ENCODE measurements at regions not wholly inside any gene's neighbourhood (a gene's known extent, or its start where the extent isn't known, plus 50 kb on each side); places are given as distances from the start of the nearest gene placed in this dataset.
A peak's percentile ranks its signal among the peaks of the same experiment; 100 is the strongest.
"Not testable (repeated sequence)": the region's sequence is repeated elsewhere in the genome, so short reads cannot be mapped to it uniquely, and the experiment has no call there.

GRCh38 chr18:57913686-57914085 lies 110.6 kb upstream of the ATP8B1 start:
- DNase-seq: no peak

- DNase-seq: no peak
Measured at GRCh38 chr18:57910817-57911216, 107.7 kb upstream of the ATP8B1 start.

- DNase-seq: no peak
Measured at GRCh38 chr18:57910134-57910533, 107.0 kb upstream of the ATP8B1 start.

GRCh38 chr18:57909620-57910019 lies 106.5 kb upstream of the ATP8B1 start:
- no peak for DNase-seq

GRCh38 chr18:57908092-57908491 lies 105.0 kb upstream of the ATP8B1 start:
- no peak for DNase-seq

- no peak for DNase-seq
Measured at GRCh38 chr18:57907550-57907949, 104.4 kb upstream of the ATP8B1 start.

- no peak for DNase-seq
Measured at GRCh38 chr18:57906852-57907251, 103.7 kb upstream of the ATP8B1 start.

GRCh38 chr18:57904535-57904934 lies 101.4 kb upstream of the ATP8B1 start:
- DNase-seq: no peak

- no peak for DNase-seq
Measured at GRCh38 chr18:57902721-57903120, 99.6 kb upstream of the ATP8B1 start.

- no peak for DNase-seq
Measured at GRCh38 chr18:57901825-57902589, 98.9 kb upstream of the ATP8B1 start.

GRCh38 chr18:57900906-57901435 lies 97.9 kb upstream of the ATP8B1 start:
- DNase-seq: no peak

- DNase-seq: no peak
Measured at GRCh38 chr18:57898506-57899124, 95.5 kb upstream of the ATP8B1 start.

- DNase-seq: no peak
Measured at GRCh38 chr18:57895182-57895581, 92.1 kb upstream of the ATP8B1 start.

- no peak for DNase-seq
Measured at GRCh38 chr18:57891707-57892391, 88.7 kb upstream of the ATP8B1 start.

- DNase-seq: no peak
Measured at GRCh38 chr18:57890266-57890665, 87.2 kb upstream of the ATP8B1 start.

GRCh38 chr18:57889841-57890240 lies 86.7 kb upstream of the ATP8B1 start:
- no peak for DNase-seq

GRCh38 chr18:57887543-57888383 lies 84.6 kb upstream of the ATP8B1 start:
- no peak for DNase-seq

- DNase-seq: no peak
Measured at GRCh38 chr18:57885931-57886330, 82.8 kb upstream of the ATP8B1 start.

GRCh38 chr18:57882465-57882864 lies 79.3 kb upstream of the ATP8B1 start:
- no peak for DNase-seq

GRCh38 chr18:57881818-57882413 lies 78.8 kb upstream of the ATP8B1 start:
- peak; percentile 37 to 62 for DNase-seq

- DNase-seq: not testable (repeated sequence)
Measured at GRCh38 chr18:57879924-57880323, 76.8 kb upstream of the ATP8B1 start.

GRCh38 chr18:57869221-57869620 lies 66.1 kb upstream of the ATP8B1 start:
- no peak for DNase-seq

Data from AML-193 (cell line).